HL-60/S4 treated with phorbol 12-myristate 13-acetate at 8.2 ng/mL for 4 days and 3 days (cell line): ENCODE measurements at regions not wholly inside any gene's neighbourhood (a gene's known extent, or its start where the extent isn't known, plus 50 kb on each side); places are given as distances from the start of the nearest gene placed in this dataset.

Source experiments
- in situ Hi-C: fragments of 300-500 bp; cut with MboI; formaldehyde crosslinking; loops from 2 replicates; pipeline ENCODE4 v1.15.0; 2022; ENCODE audit warnings: low sequenced_read_pairs

DNA sequence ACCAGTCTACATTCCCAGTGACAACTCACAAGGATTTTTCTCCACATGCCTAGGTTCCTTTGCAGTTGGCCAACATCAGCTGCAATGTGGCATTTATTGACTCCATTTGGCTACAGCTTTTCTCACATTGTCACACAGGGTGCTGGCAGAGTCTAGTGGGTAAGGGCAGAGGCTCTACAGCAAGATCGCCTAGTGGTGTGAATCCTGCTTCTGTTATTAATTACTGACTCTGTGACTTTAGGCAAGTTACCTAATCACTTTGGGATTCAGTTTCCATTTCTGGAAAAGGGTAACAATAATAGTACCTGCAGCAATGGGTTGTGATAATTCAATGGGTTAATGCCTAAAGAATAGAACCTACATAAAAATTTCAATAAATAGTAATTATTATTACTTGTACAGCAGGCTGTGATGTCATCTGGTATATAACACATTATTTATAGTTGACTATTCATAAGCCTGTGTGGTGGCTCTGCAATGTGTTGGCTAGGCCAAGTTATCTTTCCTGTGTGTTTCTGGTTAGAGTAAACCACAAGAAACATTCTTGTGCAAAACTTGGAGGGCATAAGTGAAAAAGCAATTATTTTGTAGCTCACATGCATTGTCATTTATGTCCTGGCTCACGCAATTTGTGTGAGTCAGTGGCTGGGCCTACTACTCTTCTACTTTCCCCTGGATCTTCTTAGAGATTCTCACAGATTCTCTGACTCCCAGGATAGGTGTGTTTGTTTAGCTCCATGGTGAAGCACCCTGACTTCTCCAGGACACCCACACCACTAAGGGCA lies 59.5 kb downstream of the PTGS2 start:
- in situ Hi-C loops = no loop called here

DNA sequence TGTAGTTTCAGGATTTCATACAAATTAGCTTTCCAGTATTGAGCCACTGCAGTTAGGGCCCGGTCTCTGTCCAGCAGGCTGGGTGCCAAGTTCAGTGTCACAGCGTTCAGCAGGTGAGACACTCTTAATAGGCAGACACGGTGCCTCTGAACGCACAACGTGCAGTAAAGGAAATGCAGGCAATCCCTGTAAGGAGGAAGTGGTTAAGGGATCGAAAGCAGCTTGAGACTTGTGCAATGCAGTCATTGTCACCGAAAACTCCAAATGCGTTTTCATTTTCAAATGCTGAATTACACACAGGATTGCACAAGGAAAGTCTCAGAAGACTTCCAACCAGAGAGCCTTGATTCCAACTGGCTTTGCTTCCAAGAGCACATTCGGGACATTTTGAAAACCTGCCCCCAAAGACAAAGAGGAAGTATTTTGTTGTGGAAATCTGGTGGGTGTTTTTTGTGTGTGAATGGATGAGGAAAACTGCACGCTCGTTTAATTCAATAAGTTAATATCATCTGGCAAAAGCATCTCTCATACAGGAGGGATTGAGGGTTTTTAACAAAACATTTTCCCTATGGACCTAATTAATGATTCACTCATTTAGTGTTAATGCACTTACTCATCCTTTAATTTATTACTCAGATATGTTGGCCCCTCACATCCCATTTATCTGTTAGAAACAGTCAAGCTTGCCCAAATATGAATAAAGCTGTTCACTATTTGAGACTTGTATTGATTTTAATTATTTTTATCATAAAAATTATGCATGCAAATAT lies 61.6 kb downstream of the PTGS2 start:
- in situ Hi-C loops = loop anchor here (10.0 kb wide), 1 partner anchor 366 kb away; no protein-coding TSS in a partner anchor

DNA sequence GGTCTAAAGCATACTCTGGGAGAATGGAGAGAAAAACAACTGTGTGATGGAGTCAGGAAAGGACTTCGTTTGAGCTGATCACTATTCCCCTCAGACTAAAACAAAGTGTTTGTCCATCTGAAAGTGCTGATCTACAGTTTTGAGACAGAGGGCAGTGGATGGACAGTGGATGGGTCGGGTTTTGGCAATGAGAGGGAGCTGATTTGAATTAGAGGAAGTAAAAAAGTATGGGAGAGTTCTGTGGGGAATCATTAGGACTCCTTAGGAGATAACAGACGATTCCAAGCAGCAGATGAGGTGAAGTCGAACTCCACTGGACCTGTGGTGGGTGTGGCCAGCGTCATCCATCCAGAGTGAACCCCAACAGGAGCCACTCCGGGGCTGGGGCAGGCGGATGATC lies 62.3 kb downstream of the PTGS2 start:
- in situ Hi-C loops = loop anchor here (10.0 kb wide), 1 partner anchor 367 kb away; no protein-coding TSS in a partner anchor

DNA sequence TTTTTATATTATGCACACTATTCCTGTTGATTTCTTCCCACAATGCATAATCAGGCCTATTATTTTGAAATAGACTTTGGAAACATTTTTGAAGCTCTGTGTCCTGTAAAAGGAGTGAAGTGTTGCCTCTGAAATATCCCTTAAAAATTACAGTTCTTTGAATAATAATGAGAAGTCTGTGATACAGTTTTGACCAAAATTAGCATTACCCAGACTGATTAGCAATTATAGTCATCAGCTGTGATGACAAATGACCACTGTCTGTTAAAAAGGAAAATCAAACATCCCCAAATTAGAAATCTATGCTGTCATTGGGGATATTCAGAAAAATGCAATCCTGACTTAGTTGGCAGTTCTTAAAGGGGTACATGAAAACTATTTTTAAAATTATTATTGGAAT lies 63.7 kb downstream of the PTGS2 start:
- in situ Hi-C loops = loop anchor here (10.0 kb wide), 1 partner anchor 368 kb away; no protein-coding TSS in a partner anchor

DNA sequence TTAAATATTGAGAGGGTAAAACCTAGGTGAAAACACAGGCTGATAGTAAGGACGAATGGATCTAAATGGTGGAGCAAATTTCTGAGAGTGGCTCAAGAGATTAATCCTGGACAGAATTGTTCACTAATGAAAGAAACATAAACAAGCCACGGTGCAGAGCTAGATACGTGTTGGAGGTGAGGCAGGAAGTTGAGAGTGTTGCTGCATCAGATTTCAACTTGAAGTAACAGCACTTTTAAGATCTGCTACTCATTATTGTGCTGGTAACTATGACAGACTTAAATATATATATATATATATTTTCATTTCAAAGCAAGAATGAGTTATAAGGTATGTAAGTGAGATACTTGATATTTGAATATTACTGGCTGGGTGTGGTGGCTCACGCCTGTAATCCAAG lies 64.9 kb downstream of the PTGS2 start:
- in situ Hi-C loops = loop anchor here (10.0 kb wide), 1 partner anchor 369 kb away; no protein-coding TSS in a partner anchor

DNA sequence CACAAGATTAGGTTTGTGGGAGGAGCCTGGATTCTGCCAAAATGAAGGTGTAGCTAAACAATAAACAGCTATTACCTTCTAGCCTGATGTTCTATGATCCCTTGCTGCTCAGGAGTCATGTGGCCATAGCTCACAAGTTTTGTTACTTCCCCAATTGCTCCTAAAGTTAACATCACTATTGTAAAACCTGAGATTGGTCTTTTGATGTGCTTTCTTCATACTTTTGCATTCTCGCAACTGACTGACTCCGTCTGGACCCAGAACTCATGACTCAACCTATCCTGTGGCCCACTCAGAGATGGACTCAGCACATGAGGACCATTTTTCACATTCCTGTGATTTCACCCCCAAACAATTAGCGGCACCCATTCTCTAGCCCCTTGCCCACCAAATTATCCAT lies 69.1 kb downstream of the PTGS2 start:
- in situ Hi-C loops = loop anchor here (10.0 kb wide), 1 partner anchor 374 kb away; no protein-coding TSS in a partner anchor

DNA sequence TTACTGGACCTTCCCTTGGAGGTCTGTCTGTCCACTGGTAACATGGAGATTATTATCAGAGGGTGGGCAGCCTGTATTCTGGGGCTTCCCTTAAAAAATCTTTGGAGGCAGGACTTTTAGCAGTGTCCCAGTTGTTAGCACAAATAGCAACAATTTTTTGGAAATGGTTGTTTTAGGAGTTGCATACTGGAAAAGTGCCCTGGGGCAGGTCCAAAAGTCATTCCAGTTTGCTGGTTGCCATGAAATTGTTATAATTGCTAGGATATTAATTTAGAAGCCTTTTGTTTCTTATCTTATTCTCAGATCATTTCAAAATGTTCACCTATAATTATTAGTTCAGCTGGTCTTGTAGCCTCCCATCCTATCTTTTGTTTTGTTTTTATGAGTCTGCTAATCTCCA lies 71.0 kb downstream of the PTGS2 start:
- in situ Hi-C loops = no loop called here

DNA sequence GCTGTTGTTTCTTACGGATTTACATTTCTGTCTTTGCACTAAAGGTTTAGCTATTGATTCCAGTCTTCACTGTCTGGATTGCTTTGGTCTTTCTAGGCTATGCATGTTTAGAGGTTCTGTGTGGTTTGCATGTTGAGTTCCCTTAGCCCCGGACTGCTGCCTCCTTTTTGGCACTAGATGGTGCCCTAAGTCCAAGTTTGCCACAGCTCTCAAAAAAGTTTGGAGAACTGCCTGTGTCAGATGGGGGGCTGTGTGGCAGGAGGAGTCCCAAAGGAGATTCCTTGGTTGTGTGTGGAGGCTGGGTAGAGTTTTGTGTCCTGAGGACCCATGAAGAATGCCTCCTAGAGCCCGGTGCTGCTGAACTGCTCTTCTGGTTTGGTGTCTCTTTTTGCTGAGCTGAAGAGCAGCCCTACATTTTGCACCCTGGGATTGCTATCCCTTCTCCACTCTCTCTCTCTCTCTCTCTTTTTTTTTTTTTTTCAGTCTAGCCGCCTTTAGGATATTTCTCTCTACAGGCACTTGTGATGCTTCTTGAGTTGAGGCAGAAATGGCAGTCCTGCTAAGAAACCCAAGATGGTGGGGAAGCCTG lies 74.4 kb downstream of the PTGS2 start:
- in situ Hi-C loops = no loop called here

DNA sequence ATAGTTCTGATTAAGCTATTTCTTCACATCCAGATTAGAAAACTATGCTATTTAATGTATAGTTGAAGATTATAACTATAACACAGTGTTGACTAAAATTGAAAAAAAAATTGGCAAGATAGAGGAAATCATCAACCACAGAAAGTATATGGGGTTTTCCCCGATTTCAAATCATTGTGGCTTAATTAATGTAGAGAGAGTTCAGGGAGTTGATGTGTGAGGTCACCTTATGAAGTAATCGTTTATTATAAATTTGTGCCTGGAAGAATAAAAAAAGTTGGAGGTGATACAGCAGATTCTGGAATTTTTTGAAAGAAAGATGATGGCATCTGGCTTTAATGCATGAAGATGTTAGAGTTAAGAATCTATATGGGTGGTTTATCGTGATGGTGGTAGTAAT lies 84.3 kb downstream of the PTGS2 start:
- in situ Hi-C loops = no loop called here

DNA sequence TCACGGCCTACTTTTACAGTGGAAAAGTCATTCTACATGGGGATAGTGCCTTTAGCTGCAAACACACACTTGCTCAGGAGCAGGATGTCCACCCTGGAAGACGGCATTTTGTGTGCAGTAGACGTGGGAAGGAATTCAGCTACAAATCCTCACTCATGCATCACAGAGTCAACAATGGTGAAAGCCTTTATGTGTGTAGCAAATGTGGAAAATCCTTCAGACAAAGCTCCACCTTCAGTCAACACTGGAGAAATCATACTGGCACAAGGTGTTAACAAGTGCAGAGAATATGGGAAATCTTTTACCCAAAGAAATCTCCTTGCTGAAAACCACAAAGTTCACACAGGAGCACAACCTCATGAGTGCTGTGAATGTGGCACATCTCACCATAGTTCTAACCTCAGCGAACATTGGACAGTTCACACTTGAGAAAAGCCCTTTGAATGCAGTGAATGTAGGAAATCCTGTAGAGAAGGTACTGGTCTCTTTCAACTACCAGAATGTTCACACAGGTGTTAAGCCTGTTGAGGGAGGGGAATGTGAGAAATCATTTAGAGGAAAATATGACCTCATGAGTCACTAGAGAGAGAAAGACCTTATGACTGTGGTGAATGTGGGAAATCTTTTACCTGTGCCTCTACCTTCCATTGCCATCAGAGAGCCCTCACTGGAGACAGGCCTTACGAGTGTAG lies 101.8 kb downstream of the PTGS2 start:
- in situ Hi-C loops = no loop called here

DNA sequence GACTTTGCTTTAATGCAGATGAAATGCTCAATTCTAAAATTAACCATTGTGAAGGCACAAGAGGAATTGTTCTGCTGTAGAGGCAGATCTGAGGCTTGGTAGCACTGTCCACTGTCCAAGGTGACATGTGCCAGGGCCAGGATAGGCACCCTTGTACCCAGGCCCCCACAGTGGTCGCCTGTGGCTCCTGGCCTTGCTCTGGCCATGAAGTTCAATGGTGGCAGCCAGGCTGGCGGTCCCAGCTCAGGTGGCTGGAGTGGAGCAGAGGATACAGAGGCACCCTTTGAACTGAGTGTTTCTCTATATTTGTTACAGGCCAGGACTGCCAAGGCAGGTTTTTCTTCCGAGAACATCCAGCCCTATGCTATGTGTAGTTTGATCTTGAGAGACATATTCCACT lies 102.6 kb downstream of the PTGS2 start:
- in situ Hi-C loops = no loop called here

DNA sequence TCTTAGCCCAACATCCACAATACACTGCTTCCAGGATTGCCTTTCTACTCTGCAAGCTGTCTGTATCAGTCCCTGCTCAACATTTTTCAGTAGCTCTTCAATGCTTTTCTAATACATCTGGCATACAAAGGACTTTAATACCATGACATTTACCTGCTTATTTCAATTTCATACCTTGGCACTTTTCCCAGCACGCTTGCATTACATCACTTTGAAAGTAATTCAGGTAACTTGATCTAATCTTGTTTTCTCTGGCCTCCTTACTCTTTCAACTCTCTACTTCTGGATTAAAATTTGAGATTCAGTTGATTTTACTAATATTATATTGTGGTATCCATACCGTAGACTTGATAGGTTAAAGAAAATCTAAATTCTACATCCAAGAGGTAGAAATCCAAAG lies 103.0 kb downstream of the PTGS2 start:
- in situ Hi-C loops = no loop called here

DNA sequence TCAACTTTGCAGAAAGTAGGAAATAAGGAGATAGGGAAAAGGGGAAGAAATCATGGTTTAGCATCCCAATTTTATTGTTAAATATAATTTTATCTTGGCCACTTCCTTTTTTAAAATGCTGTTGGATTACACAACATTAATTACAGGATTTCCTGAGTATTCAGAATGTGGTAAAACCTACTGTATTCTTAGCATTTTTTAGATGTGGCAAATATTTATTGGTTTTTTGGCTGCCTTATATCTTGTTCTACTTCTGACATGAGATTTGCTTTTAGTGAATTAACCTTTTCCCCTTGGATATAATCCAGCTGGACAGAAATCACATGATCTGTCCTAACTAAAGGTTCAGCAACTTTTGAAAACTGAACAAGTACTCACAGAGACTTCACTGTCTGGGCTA lies 104.9 kb downstream of the PTGS2 start:
- in situ Hi-C loops = no loop called here

DNA sequence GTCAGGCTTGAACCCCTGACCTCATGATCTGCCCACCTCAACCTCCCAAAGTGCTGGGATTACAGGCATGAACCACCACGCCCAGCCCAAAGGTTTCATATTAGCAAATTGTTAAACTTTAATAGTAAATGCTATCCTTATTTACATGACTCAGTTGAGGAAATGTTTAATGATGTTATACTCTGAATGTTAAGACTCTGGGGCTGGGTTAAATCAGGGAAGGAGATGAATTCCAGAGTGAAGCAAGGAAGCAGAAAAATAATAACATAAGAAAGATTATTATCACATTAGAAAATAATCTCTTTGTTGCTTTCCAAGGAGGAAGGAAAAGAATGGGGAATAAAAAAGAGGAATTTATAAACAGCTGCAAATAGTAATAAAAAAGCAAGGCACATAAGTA lies 105.3 kb downstream of the PTGS2 start:
- in situ Hi-C loops = no loop called here

DNA sequence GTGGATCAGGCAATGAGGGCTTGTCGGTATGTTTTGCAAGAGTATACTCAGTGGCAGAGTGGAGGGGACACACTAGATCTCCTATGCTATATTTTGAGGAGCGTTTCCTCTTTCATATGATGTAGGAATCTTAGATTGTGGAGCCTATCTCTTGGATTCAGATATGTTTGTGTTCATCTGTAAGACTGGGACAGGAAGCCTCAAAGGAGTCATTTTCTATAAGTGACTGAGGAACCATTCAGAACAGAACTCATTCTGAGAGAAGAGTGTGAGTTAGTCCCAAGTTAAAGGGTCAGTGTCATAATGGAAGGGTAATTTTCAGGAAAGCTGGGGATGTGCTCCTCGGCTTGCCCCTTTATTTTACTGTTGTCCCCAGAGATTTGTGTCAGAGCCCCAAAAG lies 107.7 kb downstream of the PTGS2 start:
- in situ Hi-C loops = no loop called here

DNA sequence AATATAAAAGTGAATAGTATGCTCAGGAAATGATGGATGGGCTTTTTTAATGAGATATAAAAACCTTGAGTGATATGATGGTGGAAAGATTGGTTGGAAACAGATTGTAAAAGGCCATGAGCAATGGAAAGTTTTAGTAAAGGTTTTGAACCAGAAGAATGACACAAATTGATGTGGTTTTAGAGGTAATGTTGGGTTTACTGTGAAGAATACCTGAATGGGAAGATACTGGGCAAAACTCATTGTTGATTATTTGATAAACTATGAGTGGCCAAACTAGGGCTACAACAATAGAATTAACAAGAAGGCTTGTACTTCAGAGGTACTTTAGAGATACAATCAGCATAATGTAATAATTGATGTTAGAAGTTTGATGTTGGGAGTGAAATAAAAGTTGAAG lies 108.5 kb downstream of the PTGS2 start:
- in situ Hi-C loops = no loop called here

DNA sequence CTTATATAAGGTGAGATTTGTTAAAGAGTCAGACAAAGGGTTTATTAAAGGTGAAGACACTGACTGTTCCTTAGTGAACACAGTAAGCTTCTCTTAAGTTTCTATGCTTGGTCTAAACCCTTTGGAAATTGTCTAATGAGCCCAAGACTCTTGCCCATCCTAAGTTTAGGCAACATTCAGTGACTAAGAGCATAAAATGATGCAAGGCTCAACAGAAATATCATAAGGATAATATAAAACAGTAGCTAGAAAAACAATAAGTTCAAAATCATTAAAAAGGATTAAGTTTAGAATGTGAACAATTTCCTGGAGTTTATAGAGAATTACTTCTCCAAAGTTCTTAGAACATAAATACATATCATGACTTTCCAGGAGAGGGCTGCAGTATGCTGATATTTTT lies 108.9 kb upstream of the PDC start:
- in situ Hi-C loops = no loop called here

DNA sequence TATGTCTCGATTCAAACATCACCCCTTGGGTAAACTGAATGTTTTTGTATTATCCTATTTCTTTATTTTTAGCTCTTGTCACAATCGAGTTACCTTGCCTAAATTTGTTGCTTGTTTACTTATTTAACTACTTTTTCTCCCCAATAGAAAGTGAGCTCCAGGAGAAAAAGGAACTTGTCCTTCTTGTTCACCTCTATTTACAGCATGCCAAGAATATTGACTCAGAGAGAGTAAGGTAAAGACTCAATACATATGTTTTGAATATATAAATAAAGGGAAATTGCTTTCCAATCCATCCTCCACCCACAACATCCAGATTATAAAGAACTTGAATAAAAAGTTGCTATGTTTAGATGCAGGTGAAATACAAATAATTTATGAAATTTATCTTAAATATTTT lies 107.3 kb upstream of the PDC start:
- in situ Hi-C loops = no loop called here

DNA sequence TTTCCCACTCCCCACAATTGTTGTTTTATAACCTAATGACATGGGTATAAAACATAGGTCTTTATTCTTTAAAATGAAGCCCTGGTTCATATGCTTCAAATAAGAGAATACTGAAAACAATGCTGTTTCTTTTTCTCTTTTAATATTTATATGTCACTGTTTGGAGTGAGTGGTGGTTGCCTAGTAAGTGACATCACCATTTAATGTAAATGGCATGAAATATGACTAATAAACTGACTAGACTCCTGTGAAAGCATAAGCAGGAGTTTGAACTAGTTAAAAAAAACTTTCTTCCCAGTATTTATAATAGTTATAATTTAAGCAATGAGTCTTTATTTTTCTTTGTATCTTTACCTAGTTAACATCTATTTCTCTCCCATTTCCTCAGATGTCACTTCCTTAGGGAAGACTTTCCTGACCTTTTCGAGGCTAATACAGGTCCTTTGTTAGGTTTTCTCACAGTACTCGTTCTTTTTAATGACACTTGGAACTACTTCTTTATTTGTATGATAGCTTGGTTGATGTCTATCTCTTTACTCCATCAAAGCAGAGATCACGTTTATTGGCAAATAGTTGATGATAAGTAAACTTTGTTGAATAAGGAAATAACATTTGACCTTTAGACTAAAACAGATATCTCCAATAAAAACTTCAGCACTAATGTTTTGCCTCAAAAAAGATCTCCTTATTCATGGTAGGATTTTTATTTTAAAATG lies 105.4 kb upstream of the PDC start:
- in situ Hi-C loops = no loop called here

DNA sequence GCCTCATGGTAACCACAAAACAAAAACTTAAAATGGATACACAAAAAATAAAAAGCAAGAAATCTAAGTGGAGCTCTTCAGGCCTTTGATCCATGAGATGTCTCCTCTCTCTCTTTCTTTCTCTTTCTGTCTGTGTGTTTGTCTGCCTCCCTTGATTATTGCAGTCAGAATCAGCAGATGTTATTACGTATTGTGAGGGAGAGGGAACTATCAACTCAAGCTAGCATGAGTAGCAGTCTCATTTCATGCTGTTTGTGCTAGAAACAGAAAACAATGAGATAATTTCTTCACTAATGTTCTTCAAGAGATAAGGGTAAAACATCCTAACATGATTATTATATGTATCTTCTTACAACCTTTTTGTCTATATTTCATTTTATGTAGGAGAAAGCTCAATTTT lies 103.7 kb upstream of the PDC start:
- in situ Hi-C loops = no loop called here
